ENCODE measurements at regions not wholly inside any gene's neighbourhood (a gene's known extent, or its start where the extent isn't known, plus 50 kb on each side); places are given as distances from the start of the nearest gene placed in this dataset.
"Not testable (repeated sequence)": the region's sequence is repeated elsewhere in the genome, so short reads cannot be mapped to it uniquely, and the experiment has no call there.

DNA sequence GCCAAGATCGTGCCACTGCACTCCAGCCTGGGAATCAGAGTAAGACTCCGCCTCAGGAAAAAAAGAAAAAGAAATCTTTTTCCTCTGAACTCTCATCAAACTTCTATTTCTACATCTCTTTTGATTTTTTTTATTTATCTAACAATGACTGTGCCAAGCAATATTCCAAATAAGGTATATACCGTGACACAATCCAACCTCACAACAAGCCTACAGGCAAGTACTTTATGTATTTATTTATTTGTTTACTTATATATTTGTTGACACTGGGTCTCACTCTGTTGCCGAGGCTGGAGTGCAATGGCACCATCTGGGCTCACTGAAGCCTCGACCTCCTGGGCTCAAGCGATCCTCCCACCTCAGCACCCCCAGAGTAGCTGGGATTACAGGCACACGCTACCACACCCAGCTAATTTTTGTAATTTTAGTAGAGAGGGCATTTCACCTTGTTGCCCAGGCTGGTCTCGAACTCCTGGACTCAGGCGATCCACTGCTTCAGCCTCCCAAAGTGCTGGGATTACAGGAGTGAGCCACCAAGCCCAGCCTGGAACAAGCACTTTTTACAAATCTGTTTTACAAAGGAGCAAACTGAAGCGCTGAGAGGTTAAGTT lies 94.9 kb upstream of the CHD2 start:
- no peak for DNase-seq

- not testable (repeated sequence) for DNase-seq
These were observed 94.0 kb upstream of the CHD2 start for GRCh38 chr15:92806171-92806570.

GRCh38 chr15:92806763-92807162 lies 93.4 kb upstream of the CHD2 start:
- no peak for DNase-seq

DNA sequence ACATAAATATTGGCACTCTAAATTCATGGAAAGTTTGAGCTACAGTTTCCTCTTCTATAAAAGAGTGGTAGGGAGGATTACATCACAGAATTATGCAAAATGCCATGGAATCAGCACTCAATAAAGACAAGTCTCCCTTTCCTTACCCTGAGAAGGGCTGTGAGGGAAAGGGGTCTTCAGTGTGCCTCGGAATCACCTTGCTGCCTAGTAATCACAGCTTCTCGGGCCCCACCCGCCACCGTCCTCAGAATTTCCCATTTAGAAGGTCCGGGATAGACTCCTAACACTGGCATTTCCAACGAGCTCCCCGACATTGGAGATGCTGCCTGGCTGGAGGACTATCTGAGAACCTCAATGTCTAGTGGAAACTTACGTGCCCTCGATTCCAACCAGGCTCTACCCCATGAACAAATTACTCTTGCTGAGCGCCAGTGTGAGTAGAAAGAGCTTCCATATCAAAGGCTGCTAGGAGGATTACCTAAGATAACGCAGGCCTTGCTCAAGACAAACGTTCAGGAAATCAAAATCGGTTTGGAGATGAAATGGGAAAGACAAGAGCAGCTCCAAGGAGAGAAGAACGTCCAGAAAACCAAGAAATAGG lies 92.1 kb upstream of the CHD2 start:
- no peak for DNase-seq

DNA sequence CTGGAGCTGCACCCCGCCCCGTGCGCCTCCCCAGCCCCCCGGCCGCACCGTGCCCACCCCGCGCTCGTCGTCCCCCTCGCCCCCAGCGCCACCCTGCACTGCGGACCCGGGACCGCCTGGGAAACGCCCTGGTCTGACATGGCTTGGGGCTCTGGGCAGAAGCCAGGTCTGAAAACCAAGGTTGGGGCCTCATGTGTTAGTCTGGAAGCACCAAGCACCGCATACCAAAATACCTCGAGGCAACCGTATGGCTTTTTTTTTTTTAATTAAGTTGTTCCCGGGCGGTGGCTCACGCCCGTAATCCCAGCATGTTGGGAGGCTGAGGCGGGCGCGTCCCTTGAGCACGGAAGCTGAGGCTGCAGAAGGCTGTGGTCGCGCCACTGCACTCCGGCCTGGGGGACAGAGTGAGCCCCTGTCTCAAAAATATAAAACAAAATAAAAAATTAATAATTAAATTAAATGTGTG lies 91.5 kb upstream of the CHD2 start:
- no peak for DNase-seq

DNA sequence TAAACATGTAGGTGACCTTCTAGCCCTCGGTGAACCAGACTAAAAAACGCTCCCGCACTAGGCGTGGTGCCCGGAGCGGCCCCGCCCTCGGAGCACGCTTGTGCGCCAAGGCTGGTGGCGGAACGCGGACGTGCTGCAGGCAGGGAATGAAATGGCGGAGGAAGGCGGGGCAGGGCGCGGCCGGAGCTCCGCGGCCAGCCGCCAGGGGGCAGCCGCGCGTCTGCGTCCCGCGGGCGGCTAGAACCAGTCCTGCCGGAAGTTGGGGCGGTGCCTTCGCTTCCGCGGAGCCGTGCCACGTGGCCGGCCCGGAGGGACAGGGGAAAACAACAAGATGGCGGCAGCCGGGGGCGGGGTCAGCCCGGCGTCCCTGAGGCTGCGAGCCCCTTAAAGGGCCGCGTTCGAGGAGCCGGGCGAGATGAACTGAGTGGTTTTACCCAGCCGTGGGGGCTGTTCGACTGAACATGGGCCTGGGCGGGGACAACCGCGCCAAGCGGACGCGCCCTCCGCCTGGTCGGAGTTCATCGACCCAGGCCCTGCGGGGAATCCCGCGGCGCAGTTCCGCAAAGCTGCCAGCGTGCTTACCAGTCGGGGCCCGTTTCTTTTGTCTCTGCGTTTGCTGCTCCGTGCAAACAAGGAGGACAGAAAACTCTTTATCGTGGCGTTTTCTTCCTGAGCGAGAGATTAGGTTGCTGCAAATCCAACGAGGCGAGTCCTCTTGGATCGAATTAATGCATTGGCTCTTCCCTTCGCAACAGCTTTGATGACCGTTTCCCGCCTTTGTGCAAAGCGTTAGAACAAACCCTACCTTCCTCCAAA lies 90.9 kb upstream of the CHD2 start:
- peak; percentile 96 for DNase-seq

GRCh38 chr15:92809880-92810361 lies 90.2 kb upstream of the CHD2 start:
- no peak for DNase-seq

GRCh38 chr15:92810418-92811138 lies 89.5 kb upstream of the CHD2 start:
- DNase-seq: no peak

DNA sequence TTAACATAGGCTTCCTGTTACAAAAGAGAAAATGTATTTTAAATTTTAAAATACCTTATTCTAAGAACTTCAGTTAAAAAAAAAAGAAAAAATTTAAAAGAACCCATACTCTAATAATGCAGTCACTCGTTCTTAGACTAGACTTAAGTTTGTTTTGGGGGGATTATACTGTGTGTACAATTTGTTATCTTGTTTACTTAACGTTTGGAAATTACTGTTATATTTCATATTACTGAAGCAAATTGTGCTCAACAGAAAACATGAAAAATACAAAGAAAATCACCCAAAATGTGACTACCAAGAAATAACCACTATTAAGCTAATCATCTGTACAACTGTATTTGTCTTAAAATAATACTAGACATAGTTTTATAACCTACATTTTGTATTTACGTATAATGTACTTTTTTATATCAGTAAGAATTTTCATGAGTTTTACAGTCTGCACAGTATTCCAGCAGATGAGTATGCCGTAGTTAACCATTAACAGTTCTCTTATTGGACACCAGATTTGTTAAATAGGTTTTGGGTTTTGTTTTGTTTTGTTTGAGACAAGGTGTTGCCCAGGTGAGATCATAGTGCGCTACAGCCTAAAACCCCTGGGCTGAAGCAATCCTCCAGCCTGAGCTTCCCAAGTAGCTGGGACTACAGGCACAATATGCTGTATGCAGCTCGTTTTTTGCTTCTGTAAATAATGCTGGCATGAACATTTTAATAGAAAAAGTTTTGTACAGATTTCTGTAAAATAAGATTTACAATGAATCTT lies 88.8 kb upstream of the CHD2 start:
- no peak for DNase-seq

GRCh38 chr15:92812271-92812670 lies 87.9 kb upstream of the CHD2 start:
- DNase-seq: no peak

DNA sequence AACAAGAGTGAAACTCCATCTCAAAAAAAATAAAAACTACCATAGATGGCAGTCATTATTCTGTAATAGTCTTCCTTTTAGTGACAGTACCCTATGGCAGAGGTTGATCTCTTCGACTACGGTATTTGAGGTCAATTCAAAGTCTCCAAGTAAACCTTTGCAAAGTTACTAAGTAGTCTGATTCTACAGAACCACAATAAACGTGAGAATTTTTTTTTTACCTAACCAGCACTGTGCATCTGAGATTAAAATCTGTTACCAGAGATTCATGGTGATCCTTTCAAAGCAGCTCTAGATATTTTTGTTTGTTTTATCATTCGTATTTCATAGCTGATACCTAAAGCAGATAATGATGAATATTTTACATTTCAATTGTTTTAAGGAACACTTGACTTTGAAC lies 86.6 kb upstream of the CHD2 start:
- DNase-seq: no peak

GRCh38 chr15:92817339-92817886 lies 82.7 kb upstream of the CHD2 start:
- DNase-seq: no peak

DNA sequence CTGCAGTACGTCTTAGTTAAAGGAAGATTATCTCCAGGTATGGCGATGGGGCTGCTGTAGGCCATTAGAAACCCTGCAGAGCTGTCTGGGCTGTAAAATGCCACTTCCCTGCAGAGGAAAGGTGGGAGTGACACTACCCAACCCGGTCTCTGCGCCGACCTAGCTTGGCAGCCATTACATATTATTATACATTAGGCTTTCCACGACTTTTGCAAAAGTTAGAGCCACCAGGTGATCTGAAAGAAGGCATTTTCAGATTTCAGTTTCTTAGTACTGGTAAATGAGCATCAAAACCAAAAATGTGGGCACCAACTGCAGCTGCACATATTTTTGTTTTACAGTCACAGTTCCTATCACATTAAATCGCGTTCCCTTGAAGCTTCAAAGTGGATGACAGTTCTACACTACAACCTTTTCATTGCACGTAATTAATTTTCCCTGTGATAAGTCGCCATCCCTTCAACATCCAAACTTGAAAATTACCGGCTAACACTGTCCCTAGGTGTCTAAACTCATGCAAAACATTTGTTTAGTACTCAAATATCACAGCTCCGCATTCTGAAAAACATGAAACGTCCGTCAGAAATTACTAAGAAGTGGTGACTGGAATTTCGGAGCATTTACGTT lies 81.4 kb upstream of the CHD2 start:
- DNase-seq: no peak

DNA sequence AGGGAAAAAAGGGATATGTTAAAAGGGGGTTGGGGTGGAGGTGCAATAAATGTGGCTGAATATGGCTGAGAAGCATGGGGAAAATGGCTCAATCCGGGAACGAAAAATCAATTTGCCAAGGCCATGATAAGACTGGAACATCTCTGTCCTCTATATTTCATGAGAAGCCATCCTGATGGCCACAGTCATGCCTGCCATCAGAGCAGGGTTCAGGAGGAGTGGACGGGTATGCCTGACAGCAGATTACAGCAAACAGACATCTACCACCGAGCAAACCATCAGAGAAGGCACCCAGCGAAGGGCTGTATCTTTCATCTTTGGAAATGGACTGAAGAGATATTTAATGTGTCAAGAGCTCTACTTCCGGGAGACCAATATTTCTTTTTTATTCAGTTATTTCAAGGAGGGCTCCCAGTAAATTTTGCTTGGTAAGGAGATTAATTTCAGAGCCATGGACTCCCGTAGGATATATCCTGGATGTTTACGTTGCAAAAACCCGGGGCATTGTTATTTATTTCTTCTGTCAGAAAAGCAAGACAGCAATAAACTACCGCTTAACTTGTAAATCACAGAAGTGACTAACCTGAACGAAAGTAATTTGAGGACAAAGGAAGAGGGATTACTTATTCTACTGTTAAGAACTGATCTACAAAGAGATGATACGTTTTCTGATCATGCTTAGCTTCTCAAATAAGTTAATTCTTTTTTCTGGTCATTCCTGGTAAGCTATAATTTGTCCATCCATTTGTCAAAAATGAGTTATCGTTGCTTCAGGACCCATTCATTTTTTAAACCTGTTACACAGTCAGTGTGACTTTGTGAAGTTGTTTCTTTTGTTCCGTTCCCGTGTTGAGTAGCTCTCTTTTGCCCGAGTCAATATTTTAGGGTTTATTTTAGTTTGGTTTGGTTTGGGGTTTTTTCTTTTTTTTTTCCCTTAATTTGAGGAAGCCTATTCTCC lies 80.6 kb upstream of the CHD2 start:
- DNase-seq: no peak

DNA sequence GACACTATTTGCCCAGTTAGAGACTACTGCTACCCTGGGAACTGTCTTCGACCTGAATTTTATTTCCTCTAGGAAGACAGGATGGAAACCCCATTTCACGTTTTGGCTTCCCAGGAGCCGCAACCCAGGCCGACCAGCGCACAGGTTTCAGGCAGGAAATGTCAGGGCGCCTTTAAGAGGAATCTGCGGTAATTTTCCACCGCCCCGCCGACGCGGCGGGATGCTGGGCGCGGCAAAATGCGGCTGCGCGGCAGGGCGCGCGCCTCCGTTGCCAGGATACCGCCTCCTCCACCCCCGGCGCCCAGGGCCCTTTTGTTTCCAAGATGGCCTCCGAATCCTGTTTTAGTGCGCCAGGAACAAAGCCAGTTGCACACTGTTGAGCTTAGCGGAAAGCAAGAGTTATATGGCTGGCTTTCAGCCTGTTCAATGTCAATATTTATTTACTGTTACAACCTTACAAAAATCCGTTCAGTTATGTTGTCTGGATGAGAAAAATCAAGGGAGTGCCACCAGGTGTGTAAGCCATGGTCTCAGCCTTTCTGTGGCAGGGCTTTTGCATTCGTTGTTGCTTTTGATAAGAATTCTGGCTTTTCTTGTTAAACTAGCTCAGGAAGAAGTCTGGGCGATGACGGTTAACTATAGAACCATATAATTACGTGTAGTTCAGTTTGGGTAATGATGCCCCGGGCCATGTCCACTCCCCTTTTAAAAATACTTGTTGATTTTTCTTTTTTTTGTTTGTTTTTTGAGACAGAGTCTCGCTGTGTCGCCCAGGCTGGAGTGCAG lies 79.7 kb upstream of the CHD2 start:
- peak; percentile 78 for DNase-seq

GRCh38 chr15:92821491-92822116 lies 78.5 kb upstream of the CHD2 start:
- no peak for DNase-seq

DNA sequence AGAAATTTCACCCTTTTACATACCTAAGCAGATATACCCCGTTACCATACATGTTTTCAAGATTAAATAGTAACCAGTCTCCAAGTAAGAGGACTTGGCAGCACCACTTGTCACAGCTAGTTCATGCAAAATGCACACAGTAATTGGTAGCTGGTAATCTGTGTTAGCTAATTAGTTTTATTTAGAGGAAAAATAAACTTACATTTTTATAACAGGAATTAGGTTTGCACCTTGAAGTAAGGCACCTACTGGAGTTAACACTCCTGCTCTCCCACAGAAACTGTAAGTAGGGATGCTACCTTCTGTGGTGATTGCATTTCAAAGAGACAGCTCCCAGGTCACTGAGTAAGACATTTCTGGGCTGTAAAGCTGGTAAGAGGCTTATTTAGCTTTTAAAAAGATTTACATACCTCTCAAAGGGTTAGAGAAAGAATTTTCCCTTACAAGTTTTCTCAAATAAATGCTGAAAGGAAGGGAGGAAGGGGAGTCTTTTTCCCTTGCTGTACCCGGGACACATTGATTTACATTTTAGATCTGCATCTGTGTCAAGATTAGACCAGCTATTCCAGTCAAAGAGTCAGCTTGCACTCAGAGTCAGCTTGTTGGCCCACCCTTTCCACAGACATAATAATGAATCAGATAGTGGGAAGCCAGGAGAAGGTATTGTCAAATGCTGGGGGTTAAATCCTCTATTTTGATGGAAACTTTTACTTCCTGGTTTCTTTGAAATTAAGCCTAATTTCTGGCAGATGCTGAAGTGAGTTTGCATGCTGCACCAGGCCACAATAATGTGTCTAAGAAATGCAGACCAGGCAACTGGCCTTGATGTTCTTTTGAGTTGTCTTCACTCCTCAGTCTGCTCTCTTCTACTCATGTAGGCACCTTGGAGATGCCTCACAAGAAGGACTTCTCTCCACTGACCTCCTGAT lies 77.6 kb upstream of the CHD2 start:
- DNase-seq: no peak

DNA sequence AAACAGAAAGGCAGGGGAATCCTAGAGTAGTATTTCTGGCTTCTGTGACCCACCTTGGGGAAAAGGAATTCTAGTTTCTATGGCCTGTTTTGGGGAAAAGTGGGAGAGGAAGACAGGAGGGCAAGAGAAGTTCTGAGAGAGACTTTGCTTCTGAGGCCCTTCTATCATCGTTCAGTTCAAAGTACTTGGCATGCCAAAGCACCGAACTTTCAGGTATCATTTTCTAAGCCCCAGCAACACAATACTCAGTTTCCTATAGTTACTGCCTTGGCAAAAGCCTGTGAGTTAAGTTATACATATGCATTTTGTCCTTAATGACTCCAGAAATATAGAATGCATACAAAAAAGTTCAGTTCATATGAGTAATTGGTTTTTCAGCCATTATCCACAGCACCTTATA lies 74.1 kb upstream of the CHD2 start:
- no peak for DNase-seq

Data from activated T-cell treated with anti-CD3 and anti-CD28 coated beads for 4 hours (primary cell).